22Rv1 (cell line): ENCODE measurements at regions not wholly inside any gene's neighbourhood (a gene's known extent, or its start where the extent isn't known, plus 50 kb on each side); places are given as distances from the start of the nearest gene placed in this dataset.

Source experiments
- CTCF ChIP-seq: fragments of 450-650 bp; IDR thresholded peaks from 2 replicates; pipeline ENCODE4 v1.5.1; 2017; ENCODE audit warnings: mild to moderate bottlenecking
- ZFX ChIP-seq: fragments of 450-650 bp; IDR thresholded peaks from 2 replicates; pipeline ENCODE4 v1.6.1; 2017; ENCODE audit warnings: antibody characterized with exemption, borderline replicate concordance

DNA sequence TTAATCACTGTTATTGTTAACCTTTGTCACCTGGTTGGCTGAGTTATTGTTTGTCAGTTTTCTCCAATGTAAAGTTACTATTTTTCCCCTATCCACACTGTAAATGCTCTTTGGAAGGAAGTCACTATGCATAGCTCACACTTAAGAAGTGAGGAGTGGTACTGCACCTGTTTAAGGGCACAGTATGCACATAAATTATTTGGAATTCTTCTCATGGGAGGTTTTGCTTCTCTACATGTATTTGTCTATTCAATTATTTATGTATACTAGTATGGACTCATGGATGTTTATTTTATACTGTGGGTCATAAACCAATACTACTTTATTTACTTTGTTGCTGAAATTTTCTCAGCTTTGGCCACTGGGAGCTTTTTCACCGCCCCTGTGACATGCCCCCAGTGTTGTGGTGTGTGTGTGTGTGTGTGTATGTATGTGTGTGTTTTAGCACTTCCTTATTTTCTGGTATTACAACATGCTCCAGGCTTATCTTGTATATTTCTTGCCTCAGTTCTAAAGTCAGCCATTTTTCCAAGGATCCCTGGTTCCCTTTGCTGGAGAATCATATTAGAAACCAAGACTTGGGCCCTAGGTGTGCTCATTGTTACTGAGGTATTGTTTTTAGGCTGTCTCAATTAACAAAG is 290.5 kb downstream of the KBTBD8 start:
- TF ChIP-seq CTCF (no peak), ZFX (no peak)
